ENCODE measurements at regions not wholly inside any gene's neighbourhood (a gene's known extent, or its start where the extent isn't known, plus 50 kb on each side); places are given as distances from the start of the nearest gene placed in this dataset.

GRCh38 chr17:5958850-5959249 lies 111.3 kb upstream of the WSCD1 start:
- TF ChIP-seq CTCF (conservative IDR thresholded peaks at IDR 0.05 in 1 of 2, IDR thresholded peaks at IDR 0.05 in 1 of 2; ENCODE audit: extremely low read depth in 1 of 2, insufficient read depth in 1 of 2, low read depth in 1 of 2, low read length in 2 of 2) (no peak), EZH2 (IDR thresholded peaks at IDR 0.05; ENCODE audit: borderline replicate concordance, low read length) (no peak)
